Heart left ventricle (tissue), 16 donors: ENCODE measurements at regions not wholly inside any gene's neighbourhood (a gene's known extent, or its start where the extent isn't known, plus 50 kb on each side); places are given as distances from the start of the nearest gene placed in this dataset.
A peak's percentile ranks its signal among the peaks of the same experiment; 100 is the strongest.

Source experiments
- ATAC-seq, 4 donors: fragments of 200-7000 bp; cut with Tn5 transposase; one replicate each; pipeline ENCODE4 v1.9.1; 2020 to 2022; ENCODE audit warnings: moderate library complexity in 4 of 4, mild to moderate bottlenecking in 3 of 4, moderate number of reproducible peaks in 1 of 4
- DNase-seq, 5 donors: peaks; one replicate each; pipeline ENCODE4 v3.0.0-alpha.2; 2020
- H3K27ac ChIP-seq, 12 donors: fragments of 200-600 bp; sonication (generic) in 4 of 12; one replicate each; pipeline versions ENCODE4 v1.5.0 to v1.8.0; 2016 to 2022; ENCODE audit warnings: mild to moderate bottlenecking in 2 of 12
- H3K27me3 ChIP-seq, 9 donors: fragments of 200-600 bp; sonication (generic) in 2 of 9; one replicate each; pipeline versions ENCODE4 v1.5.1 to v1.8.0; 2016 to 2022; ENCODE audit warnings: mild to moderate bottlenecking in 3 of 9
- H3K36me3 ChIP-seq, 9 donors: fragments of 200-600 bp; sonication (generic) in 2 of 9; one replicate each; pipeline versions ENCODE4 v1.5.0 to v1.8.0; 2018 to 2022; ENCODE audit warnings: mild to moderate bottlenecking in 2 of 9
- H3K4me1 ChIP-seq, 12 donors: fragments of 200-600 bp; sonication (generic) in 4 of 12; one replicate each; pipeline versions ENCODE4 v1.5.0 to v1.8.0; 2016 to 2022; ENCODE audit warnings: mild to moderate bottlenecking in 3 of 12
- H3K4me3 ChIP-seq, 12 donors: fragments of 200-600 bp; sonication (generic) in 4 of 12; one replicate each; pipeline versions ENCODE4 v1.5.0 to v1.8.0; 2017 to 2022; ENCODE audit warnings: mild to moderate bottlenecking in 9 of 12, moderate library complexity in 4 of 12
- H3K9me3 ChIP-seq, 12 donors: fragments of 200-600 bp; sonication (generic) in 4 of 12; one replicate each; pipeline versions ENCODE4 v1.5.0 to v1.8.0; 2016 to 2022; ENCODE audit warnings: mild to moderate bottlenecking in 1 of 12
- POLR2A ChIP-seq, 2 donors: fragments of 450-650 bp; IDR thresholded peaks; one replicate each; pipeline ENCODE4 v1.6.1; 2017; ENCODE audit warnings: antibody characterized with exemption in 2 of 2, mild to moderate bottlenecking in 2 of 2, moderate library complexity in 2 of 2
- WGBS, 4 donors: extraction: QIAGEN DNeasy Blood & Tissue Kit in 2 of 4; methylation state at CpG; one replicate each; pipeline versions ENCODE4 v1.1.5 to v1.1.7; 2013 to 2018; 5-methylcytosine and 5-hydroxymethylcytosine counted together
- intact Hi-C, 10 donors: fragments of 100-400 bp; cut with DNase I; formaldehyde crosslinking; loops; one replicate each; pipeline versions ENCODE4 v1.11.1 to v1.14.2; 2022
- TF ChIP-seq, protein P1 (sequence below), 12 donors: fragments of 200-600 bp; sonication (generic) in 4 of 12; IDR thresholded peaks; one replicate each; pipeline versions ENCODE4 v1.5.0 to v1.8.0; 2018 to 2022; ENCODE audit warnings: antibody characterized with exemption in 12 of 12, mild to moderate bottlenecking in 5 of 12
- donor health status: ischemic (EF 13 %, LVEDD 7.1; RV severe dilation, severe dysfunction).
- donor health status: healthy with polysubstance abuse.
- donor health status: DM: no; HTN: yes; CAD: no.
- donor health status: DM: no; HTN: no; CAD: no.
- donor health status: ischemic (EF 25% LVEDD 6.9; RV normal size, moderate dysfunction).
- donor health status: ischemic (EF 25% LVEDD 5.7; RV mildly dilated, moderate dysfunction).
- donor health status: healthy.
- donor health status: DM: yes; HTN: yes; CAD: no.
- donor health status: ischemic (EF 35%, LVEDD 5.7; RV mildly dilated, moderate dysfunction).
- donor health status: nonischemic (EF 11% LVEDD 7.7; RV severe dilation, severe dysfunction).
- donor health status: DM: yes; HTN: yes; CAD: no.
- donor health status: PGD.
- donor health status: ischemic (EF 29% LVEDD 5.4; RV normal size, mild dysfunction).
- donor health status: nonischemic (EF 23%, LVEDD 6.1; RV moderate dilation, normal function).

DNA sequence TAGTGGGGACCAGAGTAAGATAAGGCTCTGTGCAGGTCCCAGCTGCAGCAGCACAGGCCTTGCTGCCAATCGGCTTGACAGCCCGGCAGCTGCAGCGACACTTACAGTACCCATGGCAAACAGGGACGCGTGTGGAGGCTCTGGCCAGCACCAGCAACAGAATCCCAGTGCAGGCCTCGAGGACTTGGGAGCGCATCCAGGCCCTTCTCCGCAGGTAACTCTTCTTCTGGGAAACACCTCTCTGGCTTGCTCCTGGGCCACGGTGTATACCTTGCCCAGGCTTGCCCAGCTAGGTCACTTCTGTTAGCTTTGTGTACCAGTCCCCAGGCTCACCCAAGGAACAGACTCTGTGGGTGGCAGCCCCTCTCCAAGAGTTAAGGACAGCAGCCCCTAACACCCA is 126.7 kb downstream of the CTTN start:
- Histone ChIP-seq H3K36me3 (no peaks in the 10 kb centered on the region), H3K4me1 (peaks cover 0 to 8% (median 0%) of the 10 kb centered on the region in 12 donors), H3K27me3 (peaks cover 0 to 18% (median 0%) of the 10 kb centered on the region in 9 donors), H3K9me3 (no peaks in the 10 kb centered on the region), H3K27ac (no peak overlapping the region), H3K4me3 (no peak overlapping the region)
- TF ChIP-seq, protein P1, sequence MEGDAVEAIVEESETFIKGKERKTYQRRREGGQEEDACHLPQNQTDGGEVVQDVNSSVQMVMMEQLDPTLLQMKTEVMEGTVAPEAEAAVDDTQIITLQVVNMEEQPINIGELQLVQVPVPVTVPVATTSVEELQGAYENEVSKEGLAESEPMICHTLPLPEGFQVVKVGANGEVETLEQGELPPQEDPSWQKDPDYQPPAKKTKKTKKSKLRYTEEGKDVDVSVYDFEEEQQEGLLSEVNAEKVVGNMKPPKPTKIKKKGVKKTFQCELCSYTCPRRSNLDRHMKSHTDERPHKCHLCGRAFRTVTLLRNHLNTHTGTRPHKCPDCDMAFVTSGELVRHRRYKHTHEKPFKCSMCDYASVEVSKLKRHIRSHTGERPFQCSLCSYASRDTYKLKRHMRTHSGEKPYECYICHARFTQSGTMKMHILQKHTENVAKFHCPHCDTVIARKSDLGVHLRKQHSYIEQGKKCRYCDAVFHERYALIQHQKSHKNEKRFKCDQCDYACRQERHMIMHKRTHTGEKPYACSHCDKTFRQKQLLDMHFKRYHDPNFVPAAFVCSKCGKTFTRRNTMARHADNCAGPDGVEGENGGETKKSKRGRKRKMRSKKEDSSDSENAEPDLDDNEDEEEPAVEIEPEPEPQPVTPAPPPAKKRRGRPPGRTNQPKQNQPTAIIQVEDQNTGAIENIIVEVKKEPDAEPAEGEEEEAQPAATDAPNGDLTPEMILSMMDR (IDR thresholded peaks at IDR 0.05) = no peak
- TF ChIP-seq POLR2A (IDR thresholded peaks at IDR 0.05) = no peak
- DNase-seq (peak in 2 of 5 donors; percentile 22 to 37), ATAC-seq (peak in 2 of 4 donors; percentile 30 to 33)
- intact Hi-C loops = no loop called here
- WGBS, 4 donors = 57 to 72% (median 66%) methylated on average over 6 to 9 of the region's 9 CpGs

DNA sequence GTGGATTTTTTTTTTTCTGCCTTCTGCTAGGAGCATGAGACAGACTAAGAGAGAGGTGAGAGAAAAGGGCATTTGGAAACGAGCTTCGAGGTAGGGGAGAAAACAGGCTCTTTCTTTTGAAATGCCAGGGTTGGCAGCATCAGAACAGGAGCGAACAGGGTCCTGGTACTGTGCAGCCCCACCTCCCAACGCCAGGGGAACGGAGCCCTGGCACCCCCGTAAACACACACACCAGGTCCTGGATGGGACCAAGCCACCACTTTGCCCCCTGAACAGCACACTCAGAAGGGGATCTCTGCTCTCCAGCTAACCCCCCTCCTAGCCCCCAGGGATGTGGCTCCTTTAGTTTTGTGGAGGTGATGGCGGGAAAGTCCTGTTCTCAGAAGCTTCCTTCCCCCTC is 127.1 kb downstream of the CTTN start:
- H3K27me3 ChIP-seq = peaks cover 0 to 18% (median 0%) of the 10 kb centered on the region in 9 donors
- no peaks in the 10 kb centered on the region for H3K9me3 ChIP-seq
- no peak overlapping the region for H3K4me3 ChIP-seq
- H3K27ac ChIP-seq = no peak overlapping the region
- intact Hi-C loops = no loop called here
- ATAC-seq = no peak
- peak in 2 of 5 donors; percentile 9 to 19 for DNase-seq
- 85 to 93% (median 89%) methylated on average over 7 of the region's 7 CpGs for WGBS, 4 donors
- TF ChIP-seq, protein P1 (IDR thresholded peaks at IDR 0.05) = no peak
- TF ChIP-seq POLR2A (IDR thresholded peaks at IDR 0.05) = no peak
- H3K4me1 ChIP-seq = peaks cover 0 to 8% (median 0%) of the 10 kb centered on the region in 12 donors
- H3K36me3 ChIP-seq = no peaks in the 10 kb centered on the region

DNA sequence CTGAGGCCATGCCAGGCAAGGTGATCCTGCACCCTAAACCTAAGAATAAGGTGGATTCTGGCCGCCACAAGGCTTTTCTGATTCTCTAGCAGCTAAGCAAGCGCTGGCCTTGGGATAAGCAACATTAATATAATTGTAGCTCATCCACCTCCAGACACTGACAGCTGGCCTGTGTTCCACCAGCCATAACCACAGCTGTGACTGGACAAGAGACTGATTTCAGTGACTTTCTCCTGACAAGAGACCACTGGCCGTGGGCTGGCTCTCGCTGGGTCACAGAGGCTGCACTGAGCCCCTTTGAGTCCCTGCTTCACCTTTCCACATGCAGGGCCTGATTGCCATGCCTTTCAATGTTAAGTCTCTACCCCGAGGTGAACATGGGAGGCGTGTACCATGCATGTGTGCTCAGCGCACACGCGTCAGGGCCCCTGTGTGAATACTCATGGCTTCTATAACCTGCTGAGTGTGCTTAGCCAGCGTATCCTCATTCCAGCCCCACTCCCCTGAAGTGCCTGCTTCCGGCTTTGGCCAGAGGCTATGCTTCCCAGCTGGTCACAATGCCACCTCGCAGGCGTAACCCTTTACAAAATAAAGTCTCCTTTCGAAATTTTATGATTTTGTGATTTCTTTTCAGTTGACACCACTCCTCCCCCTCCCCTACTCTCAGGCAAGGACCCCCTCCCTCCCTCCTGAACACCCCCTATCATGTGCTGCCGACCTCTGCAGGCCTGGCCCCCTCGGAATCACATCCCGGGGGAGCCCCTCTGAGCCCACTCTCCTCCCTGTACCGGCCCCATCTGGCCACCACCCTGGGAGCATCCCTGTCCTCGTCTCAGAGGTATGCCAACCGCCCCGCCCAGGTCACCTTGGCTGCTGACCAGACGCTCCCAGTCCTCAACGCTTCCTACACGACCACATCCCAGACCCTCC is 128.1 kb downstream of the CTTN start:
- H3K27me3 ChIP-seq = peaks cover 0 to 18% (median 0%) of the 10 kb centered on the region in 9 donors
- intact Hi-C loops = no loop called here

DNA sequence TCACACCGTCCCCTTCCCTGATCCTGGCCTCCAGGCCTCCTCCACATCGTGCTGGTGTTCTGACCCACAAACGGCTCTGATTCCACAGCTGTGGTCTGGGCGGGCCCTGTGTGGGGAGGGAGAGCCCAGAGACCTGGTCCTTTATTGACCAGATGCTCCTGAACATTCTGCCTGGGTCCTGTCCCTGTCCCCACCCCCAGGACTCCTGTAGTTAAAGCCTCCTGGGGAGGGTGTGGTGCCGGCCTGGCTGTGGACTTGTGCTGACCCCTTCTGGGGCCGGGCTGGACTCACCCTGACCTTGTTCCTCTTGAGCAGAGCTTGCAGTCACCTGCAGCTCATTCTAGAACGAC is 128.7 kb downstream of the CTTN start:
- TF ChIP-seq, protein P1 (IDR thresholded peaks at IDR 0.05) = no peak
- no peak for TF ChIP-seq POLR2A (IDR thresholded peaks at IDR 0.05)
- Histone ChIP-seq H3K4me3 (no peak overlapping the region), H3K9me3 (no peaks in the 10 kb centered on the region), H3K27me3 (peaks cover 0 to 12% (median 0%) of the 10 kb centered on the region in 9 donors), H3K27ac (no peak overlapping the region), H3K36me3 (no peaks in the 10 kb centered on the region), H3K4me1 (peaks cover 0 to 8% (median 0%) of the 10 kb centered on the region in 12 donors)
- peak in 2 of 5 donors; percentile 9 to 49 for DNase-seq
- 74 to 79% (median 76%) methylated on average over 5 to 7 of the region's 7 CpGs for WGBS, 4 donors
- intact Hi-C loops = no loop called here
- no peak for ATAC-seq

More for the DNA sequence above, 128.1 kb downstream of the CTTN start:
- no peak overlapping the region for H3K27ac ChIP-seq
- no peaks in the 10 kb centered on the region for H3K9me3 ChIP-seq
- no peak overlapping the region for H3K4me3 ChIP-seq
- TF ChIP-seq, protein P1 (IDR thresholded peaks at IDR 0.05) = no peak
- TF ChIP-seq POLR2A (IDR thresholded peaks at IDR 0.05) = no peak
- no peaks in the 10 kb centered on the region for H3K36me3 ChIP-seq
- H3K4me1 ChIP-seq = peaks cover 0 to 8% (median 0%) of the 10 kb centered on the region in 12 donors
- DNase-seq = peak in 2 of 5 donors; percentile 8 to 9
- 81 to 84% (median 83%) methylated on average over 23 to 24 of the region's 24 CpGs for WGBS, 4 donors
- no peak for ATAC-seq
